Keratinocyte (primary cell): ENCODE measurements at regions not wholly inside any gene's neighbourhood (a gene's known extent, or its start where the extent isn't known, plus 50 kb on each side); places are given as distances from the start of the nearest gene placed in this dataset.

ENCODE experiments used
- DNase-seq: peaks from one replicate; pipeline ENCODE4 v3.0.0-alpha.2; 2011; ENCODE audit warnings: low read depth, missing footprints, low spot score
- FAIRE-seq: peaks from 2 replicates; lab custom pipeline; 2011; peaks lifted over from hg19 to GRCh38; lab: Jason Lieb, UNC
- H2AFZ ChIP-seq: 2 replicates; pipeline ENCODE4 v1.6.0; 2012; ENCODE audit warnings: low read length, control low read depth, inconsistent platforms; ENCODE audit not compliant: control insufficient read depth
- H3K27ac ChIP-seq: 2 replicates; pipeline ENCODE4 v1.5.1; 2011; ENCODE audit warnings: low read length; ENCODE audit not compliant: control insufficient read depth, insufficient read depth
- H3K27me3 ChIP-seq: 3 replicates; pipeline ENCODE4 v1.6.0; 2011; ENCODE audit warnings: low read length; ENCODE audit not compliant: control insufficient read depth, insufficient read depth; ENCODE audit errors: extremely low read depth
- H3K36me3 ChIP-seq, 2 experiments: 2 replicates in 1 of 2; 3 replicates in 1 of 2; pipeline ENCODE4 v1.5.1; 2011; ENCODE audit warnings: low read length in 2 of 2, mild to moderate bottlenecking in 1 of 2; ENCODE audit not compliant: control insufficient read depth in 2 of 2, insufficient read depth in 2 of 2; ENCODE audit errors: extremely low read depth in 1 of 2
- H3K4me1 ChIP-seq: 3 replicates; pipeline ENCODE4 v1.5.1; 2011; ENCODE audit warnings: low read length; ENCODE audit not compliant: control insufficient read depth, insufficient read depth; ENCODE audit errors: extremely low read depth
- H3K4me2 ChIP-seq: 3 replicates; pipeline ENCODE4 v1.6.0; 2011; ENCODE audit warnings: low read depth, low read length; ENCODE audit not compliant: control insufficient read depth, insufficient read depth; ENCODE audit errors: extremely low read depth
- H3K4me3 ChIP-seq, 3 experiments: fragments of 200-600 bp in 1 of 3; sonication (generic) in 1 of 3; 2 replicates in 2 of 3; 3 replicates in 1 of 3; pipeline ENCODE4 v1.5.1; 2011 to 2016; ENCODE audit warnings: low read length in 3 of 3, mild to moderate bottlenecking in 3 of 3, control low read depth in 2 of 3, inconsistent platforms in 1 of 3, low read depth in 1 of 3, mixed read lengths in 1 of 3, mixed run types in 1 of 3, moderate library complexity in 1 of 3; ENCODE audit not compliant: control insufficient read depth in 2 of 3, insufficient read depth in 2 of 3; ENCODE audit errors: extremely low read depth in 1 of 3
- H3K79me2 ChIP-seq: 2 replicates; pipeline ENCODE4 v1.6.0; 2012; ENCODE audit warnings: low read length; ENCODE audit not compliant: control insufficient read depth, insufficient read depth
- H3K9ac ChIP-seq: 3 replicates; pipeline ENCODE4 v1.6.0; 2011; ENCODE audit warnings: low read length; ENCODE audit not compliant: control insufficient read depth, insufficient read depth; ENCODE audit errors: extremely low read depth
- H3K9me1 ChIP-seq: 3 replicates; pipeline ENCODE4 v1.6.0; 2011; ENCODE audit warnings: low read length; ENCODE audit not compliant: control insufficient read depth, insufficient read depth; ENCODE audit errors: extremely low read depth
- H3K9me3 ChIP-seq: 2 replicates; pipeline ENCODE4 v1.5.1; 2012; ENCODE audit warnings: low read depth, low read length; ENCODE audit not compliant: control insufficient read depth
- H4K20me1 ChIP-seq: 3 replicates; pipeline ENCODE4 v1.6.0; 2011; ENCODE audit warnings: low read length; ENCODE audit not compliant: control insufficient read depth, insufficient read depth; ENCODE audit errors: extremely low read depth
- EZH2 ChIP-seq: IDR thresholded peaks from one replicate; pipeline ENCODE4 v1.6.1; 2012; ENCODE audit warnings: inconsistent platforms, mild to moderate bottlenecking, low read length, moderate library complexity
- dilution Hi-C: fragments of 300-500 bp; cut with MboI; formaldehyde crosslinking; loops from one replicate; pipeline ENCODE4 v1.7.0; 2020; ENCODE audit warnings: low sequenced_read_pairs; ENCODE audit not compliant: extremely low pct_ligation_motif_present
- TF ChIP-seq, protein P1 (sequence below), 3 experiments: IDR thresholded peaks in 1 of 3; conservative IDR thresholded peaks in 1 of 3; optimal IDR thresholded peaks in 1 of 3; 2 replicates in 2 of 3; 3 replicates in 1 of 3; pipeline versions ENCODE3 to v1.5.1; 2011; ENCODE audit warnings: low read length in 3 of 3, mild to moderate bottlenecking in 3 of 3, moderate library complexity in 2 of 3, control low read depth in 1 of 3, inconsistent platforms in 1 of 3; ENCODE audit not compliant: insufficient read depth in 2 of 3; ENCODE audit errors: extremely low read depth in 1 of 3

DNA sequence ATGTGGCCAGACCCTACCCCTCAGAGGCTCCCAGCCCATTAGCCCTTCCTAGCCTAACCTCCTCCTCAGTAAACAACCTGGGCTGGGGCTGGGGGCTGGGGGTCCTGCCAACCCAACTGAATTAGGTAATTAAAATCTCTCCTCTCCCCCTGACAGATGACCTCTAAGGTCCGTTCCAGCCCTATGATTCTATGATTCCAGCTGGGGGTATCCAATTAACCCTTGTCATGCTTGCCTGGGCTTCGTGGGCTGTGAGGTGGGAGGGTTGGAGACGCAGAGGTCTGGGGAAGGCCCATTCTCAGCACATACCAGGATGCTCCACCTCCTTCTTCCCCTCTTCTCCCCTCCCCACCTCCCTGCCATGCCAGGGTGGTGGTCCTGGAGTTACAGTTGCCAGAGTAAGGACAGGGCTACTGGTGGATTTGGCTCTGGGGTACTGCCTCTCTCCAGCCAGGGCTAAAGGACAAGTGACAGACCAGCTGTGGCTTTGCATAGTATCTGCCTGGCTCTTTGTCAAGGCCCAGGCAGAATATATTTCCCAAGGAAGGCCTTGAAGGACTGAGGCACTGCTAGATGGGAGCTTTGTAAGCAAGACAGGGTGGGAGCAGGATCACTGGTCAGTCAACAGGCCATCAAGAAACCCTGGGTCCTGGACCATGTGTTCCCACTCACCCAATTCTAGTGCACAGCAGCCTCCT, 82.1 kb downstream of the EFNB1 start:
- Histone ChIP-seq H4K20me1 (no peaks in the 10 kb centered on the region), H3K9ac (no peak overlapping the region), H3K9me1 (no peaks in the 10 kb centered on the region), H3K36me3 (no peaks in the 10 kb centered on the region), H3K4me1 (no peaks in the 10 kb centered on the region), H3K4me3 (no peak overlapping the region), H3K27me3 (peaks cover 3% of the 10 kb centered on the region), H3K9me3 (no peaks in the 10 kb centered on the region), H3K4me2 (no peak overlapping the region), H3K27ac (no peak overlapping the region), H2AFZ (no peak overlapping the region), H3K79me2 (no peaks in the 10 kb centered on the region)
- FAIRE-seq (no peak), DNase-seq (no peak)
- dilution Hi-C loops, result no loop called here
- TF ChIP-seq, protein P1, sequence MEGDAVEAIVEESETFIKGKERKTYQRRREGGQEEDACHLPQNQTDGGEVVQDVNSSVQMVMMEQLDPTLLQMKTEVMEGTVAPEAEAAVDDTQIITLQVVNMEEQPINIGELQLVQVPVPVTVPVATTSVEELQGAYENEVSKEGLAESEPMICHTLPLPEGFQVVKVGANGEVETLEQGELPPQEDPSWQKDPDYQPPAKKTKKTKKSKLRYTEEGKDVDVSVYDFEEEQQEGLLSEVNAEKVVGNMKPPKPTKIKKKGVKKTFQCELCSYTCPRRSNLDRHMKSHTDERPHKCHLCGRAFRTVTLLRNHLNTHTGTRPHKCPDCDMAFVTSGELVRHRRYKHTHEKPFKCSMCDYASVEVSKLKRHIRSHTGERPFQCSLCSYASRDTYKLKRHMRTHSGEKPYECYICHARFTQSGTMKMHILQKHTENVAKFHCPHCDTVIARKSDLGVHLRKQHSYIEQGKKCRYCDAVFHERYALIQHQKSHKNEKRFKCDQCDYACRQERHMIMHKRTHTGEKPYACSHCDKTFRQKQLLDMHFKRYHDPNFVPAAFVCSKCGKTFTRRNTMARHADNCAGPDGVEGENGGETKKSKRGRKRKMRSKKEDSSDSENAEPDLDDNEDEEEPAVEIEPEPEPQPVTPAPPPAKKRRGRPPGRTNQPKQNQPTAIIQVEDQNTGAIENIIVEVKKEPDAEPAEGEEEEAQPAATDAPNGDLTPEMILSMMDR (optimal IDR thresholded peaks at IDR 0.05 in 1 of 3, IDR thresholded peaks at IDR 0.05 in 1 of 3, conservative IDR thresholded peaks at IDR 0.05 in 1 of 3; ENCODE audit: extremely low read depth in 1 of 3, insufficient read depth in 2 of 3, low read length in 3 of 3), result no peak
- no peak for TF ChIP-seq EZH2

DNA sequence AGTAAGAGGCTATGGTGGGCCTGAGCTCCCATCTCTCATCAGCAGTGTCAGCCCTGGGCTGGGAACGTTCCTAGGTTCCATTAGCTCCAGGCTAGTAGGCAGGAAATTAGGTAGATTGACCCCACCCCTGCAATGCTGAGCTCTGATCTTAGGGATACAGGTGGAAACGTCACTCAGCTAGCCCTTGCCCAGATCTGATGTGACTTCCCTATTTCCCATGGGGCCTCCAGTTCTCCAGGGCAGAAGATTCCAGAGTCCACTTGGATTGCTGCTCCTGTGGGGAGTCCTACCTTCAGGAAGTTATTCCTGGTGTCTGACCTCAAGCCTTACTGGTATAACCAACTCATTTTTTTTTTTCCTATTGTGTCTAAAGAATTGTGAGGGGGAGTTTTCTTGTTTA, 81.1 kb downstream of the EFNB1 start:
- no peak overlapping the region for H3K9ac ChIP-seq
- H3K79me2 ChIP-seq, result no peaks in the 10 kb centered on the region
- dilution Hi-C loops, result no loop called here
- H3K36me3 ChIP-seq, result no peaks in the 10 kb centered on the region
- no peaks in the 10 kb centered on the region for H4K20me1 ChIP-seq
- no peak for TF ChIP-seq EZH2
- TF ChIP-seq, protein P1 (optimal IDR thresholded peaks at IDR 0.05 in 1 of 3, IDR thresholded peaks at IDR 0.05 in 1 of 3, conservative IDR thresholded peaks at IDR 0.05 in 1 of 3; ENCODE audit: extremely low read depth in 1 of 3, insufficient read depth in 2 of 3, low read length in 3 of 3), result no peak
- H3K4me1 ChIP-seq, result no peaks in the 10 kb centered on the region
- H3K4me2 ChIP-seq, result no peak overlapping the region
- peaks cover 3% of the 10 kb centered on the region for H3K27me3 ChIP-seq
- H3K9me3 ChIP-seq, result no peaks in the 10 kb centered on the region
- no peaks in the 10 kb centered on the region for H3K9me1 ChIP-seq
- no peak overlapping the region for H3K4me3 ChIP-seq
- H2AFZ ChIP-seq, result no peak overlapping the region
- no peak for FAIRE-seq
- DNase-seq, result no peak
- H3K27ac ChIP-seq, result no peak overlapping the region
